ENCODE measurements at regions not wholly inside any gene's neighbourhood (a gene's known extent, or its start where the extent isn't known, plus 50 kb on each side); places are given as distances from the start of the nearest gene placed in this dataset.

- no peak for TF ChIP-seq CTCF (conservative IDR thresholded peaks at IDR 0.05 in 1 of 2, IDR thresholded peaks at IDR 0.05 in 1 of 2; ENCODE audit: extremely low read depth in 1 of 2, insufficient read depth in 1 of 2, low read depth in 1 of 2, low read length in 2 of 2)
- TF ChIP-seq EZH2 (IDR thresholded peaks at IDR 0.05; ENCODE audit: borderline replicate concordance, low read length) = no peak
Measured at GRCh38 chr16:61374071-61374470, 662.2 kb downstream of the CDH8 start.
